Liver (tissue), 3 donors: ENCODE measurements at regions not wholly inside any gene's neighbourhood (a gene's known extent, or its start where the extent isn't known, plus 50 kb on each side); places are given as distances from the start of the nearest gene placed in this dataset.

Experiments
- ATF3 ChIP-seq: IDR thresholded peaks from 2 replicates; pipeline ENCODE4 v1.6.1; 2016; ENCODE audit warnings: antibody characterized with exemption
- CTCF ChIP-seq: fragments of 150-350 bp; IDR thresholded peaks from 2 replicates; pipeline ENCODE4 v1.5.1; 2017; ENCODE audit warnings: improper control_type of control experiment, low read depth, low read length; ENCODE audit not compliant: missing input control
- FOXA1 ChIP-seq: IDR thresholded peaks from 2 replicates; pipeline ENCODE4 v1.6.1; 2016; ENCODE audit warnings: antibody characterized with exemption
- SP1 ChIP-seq: IDR thresholded peaks from 2 replicates; pipeline ENCODE4 v1.6.1; 2018; ENCODE audit warnings: antibody characterized with exemption, mild to moderate bottlenecking
- donor health status: healthy.
- donor health status: healthy.

GRCh38 chr15:49760749-49761148, 139.9 kb downstream of the DTWD1 start:
- TF ChIP-seq FOXA1 = no peak
- no peak for TF ChIP-seq SP1
- no peak for TF ChIP-seq ATF3
- no peak for TF ChIP-seq CTCF
